Islet precursor cell (in vitro differentiated cells): ENCODE measurements at regions not wholly inside any gene's neighbourhood (a gene's known extent, or its start where the extent isn't known, plus 50 kb on each side); places are given as distances from the start of the nearest gene placed in this dataset.
"Not testable (repeated sequence)": the region's sequence is repeated elsewhere in the genome, so short reads cannot be mapped to it uniquely, and the experiment has no call there.

Experiments
- DNase-seq: peaks from one replicate; pipeline ENCODE4 v3.0.0-alpha.2; 2018

DNA sequence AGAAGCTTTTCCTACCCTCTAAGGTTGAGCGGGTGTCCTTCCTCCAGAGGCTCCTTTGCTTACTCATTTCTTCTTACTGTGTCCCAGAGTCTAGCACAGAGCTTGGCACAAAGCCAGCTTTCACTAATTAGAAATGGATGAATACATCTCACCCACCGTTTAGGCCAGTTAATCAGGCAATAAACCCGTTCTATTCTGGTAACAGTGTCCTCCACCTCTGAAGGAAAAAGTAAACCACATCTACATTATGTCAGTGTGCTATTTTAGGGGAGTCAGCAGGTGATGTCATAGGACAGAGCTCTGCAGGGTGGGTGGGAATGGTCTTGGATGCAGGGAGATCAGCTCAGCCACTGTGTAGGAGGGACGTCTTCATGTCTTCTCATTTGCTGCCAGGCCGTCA is 109.2 kb downstream of the OSTF1 start:
- DNase-seq = no peak

DNA sequence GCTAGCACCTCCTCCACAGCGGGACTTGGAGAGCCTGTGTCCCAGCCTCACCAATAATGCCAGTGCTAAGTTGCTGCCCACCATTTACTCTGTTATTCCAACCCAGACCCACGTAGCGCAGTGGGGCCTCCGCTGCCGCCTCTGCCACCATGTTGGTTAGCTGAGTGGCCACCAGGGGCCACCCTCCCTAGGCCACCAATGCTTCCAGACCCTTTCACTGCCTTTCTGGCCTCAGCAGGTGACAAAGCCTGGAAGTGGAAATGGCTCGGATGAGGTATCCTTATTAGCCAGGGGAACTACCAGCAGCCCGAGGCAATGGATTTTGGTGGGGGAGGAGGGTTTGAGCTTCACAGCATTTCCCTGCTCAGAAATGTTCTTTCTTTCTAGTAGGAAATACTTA is 110.1 kb downstream of the OSTF1 start:
- no peak for DNase-seq

DNA sequence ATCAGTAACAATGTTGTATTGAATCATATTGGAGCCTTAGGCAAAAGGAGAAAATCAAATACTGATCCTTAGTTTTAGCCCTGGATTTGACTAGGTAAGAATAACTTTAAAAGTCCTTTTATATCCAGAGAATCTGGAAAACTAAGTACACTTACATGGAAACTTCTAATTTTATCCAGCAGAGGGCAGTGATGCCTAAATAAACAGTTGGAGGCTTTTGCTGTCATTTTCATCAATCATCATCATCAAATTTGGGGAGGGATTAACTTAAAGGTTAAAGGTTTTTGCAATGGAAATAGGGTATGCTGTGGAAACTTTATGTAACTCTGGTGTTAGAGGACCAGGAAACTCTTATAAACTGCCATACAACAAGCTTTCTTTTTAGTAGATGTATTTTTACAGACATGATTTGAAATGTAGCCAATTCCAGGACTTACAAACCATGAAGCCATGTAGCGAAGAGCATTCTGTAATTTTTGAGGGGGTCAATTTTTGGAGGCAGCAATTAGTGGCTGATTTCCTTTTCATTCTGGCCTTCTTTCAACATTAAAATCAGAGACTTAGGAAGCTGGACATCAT is 112.7 kb downstream of the OSTF1 start:
- no peak for DNase-seq

DNA sequence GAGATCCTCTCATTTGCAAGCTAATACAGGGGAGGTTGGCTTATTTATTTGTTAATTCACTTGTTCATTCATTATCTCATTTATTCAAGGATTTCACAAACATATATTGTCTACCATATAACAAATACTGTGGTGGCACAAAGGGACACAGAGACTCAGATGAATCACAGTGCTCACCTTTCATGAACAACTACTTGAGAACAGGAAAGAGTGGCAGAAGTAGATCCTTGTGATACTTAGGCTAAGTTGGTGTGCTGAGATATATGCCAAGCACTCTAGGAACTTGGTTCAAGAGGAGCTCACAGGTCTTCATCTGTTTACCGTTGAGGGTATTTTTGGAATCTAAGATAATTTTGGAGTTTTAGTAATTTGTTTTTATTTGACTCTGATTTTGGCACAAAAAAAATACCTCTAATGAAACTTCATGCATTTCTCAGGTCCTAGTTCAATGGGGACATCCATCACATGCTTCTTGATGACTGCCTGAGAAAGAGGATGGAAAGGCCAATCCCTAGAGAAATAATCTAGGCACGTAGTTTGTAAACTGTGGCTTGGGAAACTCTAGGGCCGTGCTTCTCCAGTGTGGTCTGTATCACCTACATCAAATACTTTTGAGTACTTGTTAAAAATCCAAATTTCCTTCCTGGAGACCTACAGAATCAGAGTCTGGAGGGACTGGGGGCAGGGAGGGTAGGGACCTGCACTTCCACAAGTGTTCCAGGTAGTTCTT is 113.3 kb downstream of the OSTF1 start:
- no peak for DNase-seq

DNA sequence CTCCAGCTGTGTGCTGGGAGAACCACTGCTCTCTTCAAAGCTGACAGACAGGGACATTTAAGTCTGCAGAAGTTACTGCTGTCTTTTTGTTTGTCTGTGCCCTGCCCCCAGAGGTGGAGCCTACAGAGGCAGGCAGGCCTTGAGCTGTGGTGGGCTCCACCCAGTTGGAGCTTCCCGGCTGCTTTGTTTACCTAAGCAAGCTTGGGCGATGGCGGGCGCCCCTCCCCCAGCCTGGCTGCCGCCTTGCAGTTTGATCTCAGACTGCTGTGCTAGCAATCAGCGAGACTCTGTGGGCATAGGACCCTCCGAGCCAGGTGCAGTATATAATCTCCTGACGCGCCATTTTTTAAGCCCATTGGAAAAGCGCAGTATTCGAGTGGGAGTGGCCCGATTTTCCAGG is 119.7 kb downstream of the OSTF1 start:
- not testable (repeated sequence) for DNase-seq

DNA sequence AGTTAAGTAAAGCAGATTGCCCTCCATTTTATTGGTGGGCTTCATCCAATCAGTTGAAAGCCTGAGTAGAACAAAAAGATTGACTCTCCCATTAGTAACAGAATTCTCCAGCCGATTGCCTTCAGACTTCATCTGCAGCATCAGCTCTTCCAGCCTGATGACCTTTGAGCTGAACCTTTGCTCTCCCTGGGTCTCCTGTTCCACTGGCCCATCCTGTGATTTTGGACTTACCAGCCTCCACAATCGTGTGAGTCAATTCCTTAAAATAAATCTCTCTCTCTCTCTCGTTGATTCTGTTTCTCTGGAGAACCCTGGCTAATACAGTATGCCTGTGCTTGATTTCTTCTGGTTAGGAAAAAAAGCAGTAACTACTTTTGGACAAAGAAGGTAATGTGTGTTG is 121.9 kb downstream of the OSTF1 start:
- DNase-seq = no peak

DNA sequence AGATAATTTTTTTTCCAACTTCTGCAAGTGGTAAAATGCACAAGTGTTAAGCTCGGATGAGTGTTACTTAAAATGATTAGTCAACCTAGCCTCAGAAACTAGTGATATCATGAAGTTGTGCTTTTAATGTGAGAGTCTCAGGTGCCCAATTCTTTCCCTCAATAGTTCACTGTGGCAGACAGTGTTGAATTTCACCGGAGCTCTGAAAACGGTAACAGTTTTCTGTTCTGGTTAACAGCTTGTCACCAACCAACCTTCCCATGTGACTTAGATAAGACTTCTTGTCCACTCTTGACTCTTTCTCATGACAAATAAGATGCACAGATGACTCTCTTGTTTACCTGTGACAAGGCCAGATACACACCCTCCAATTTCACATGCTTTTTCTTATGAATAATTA is 125.5 kb downstream of the OSTF1 start:
- no peak for DNase-seq

DNA sequence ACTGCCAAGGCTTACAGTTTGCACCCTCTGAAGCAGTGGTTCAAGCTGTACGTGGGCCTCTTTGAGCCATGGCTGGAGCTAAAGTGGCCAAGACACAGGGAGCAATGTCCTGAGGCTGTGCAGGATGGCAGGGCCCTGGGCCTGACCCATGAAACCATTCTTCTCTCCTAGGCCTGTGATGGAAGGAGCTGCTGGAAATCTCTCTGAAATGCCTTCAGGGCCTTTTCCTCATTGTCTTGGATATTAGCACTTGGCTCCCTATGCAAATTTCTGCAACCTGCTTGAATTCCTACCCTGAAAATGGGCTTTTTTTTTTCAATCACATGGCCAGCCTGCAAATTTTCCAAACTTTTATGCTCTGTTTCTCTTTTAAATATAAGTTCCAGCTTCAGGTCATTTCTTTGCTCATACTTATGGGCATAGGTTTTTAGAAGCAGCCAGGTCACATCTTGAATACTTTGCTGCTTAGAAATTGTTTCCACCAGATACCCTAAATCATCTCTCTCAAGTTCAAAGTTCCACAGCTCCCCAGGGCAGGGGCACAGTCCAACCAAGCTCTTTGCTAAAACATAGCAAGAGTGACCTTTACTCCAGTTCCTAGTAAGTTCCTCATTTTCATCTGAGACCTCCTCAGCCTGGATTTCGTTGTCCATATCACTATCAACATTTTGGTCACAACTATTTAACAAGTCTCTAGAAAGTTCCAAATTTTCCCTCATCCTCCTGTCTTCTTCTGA is 138.3 kb downstream of the OSTF1 start:
- no peak for DNase-seq

DNA sequence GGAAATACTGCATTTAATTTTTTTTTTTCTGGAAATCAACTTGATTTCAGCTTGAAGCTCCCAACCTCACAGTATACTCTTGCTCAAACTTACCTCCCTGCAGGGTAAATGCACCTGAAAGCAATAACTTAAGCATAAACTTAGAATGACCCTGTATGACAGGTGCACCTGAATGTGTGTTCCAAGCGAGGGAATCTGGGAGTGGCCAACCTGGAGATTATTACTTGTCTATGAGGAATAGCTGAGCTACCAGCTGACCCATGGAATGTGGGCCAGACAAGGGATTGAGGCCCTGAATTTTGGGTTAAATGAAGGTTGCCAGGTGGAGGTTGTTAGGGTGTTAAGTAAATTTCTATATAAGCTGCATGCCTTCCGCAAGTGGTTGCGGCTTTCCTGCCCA is 140.6 kb downstream of the OSTF1 start:
- no peak for DNase-seq

DNA sequence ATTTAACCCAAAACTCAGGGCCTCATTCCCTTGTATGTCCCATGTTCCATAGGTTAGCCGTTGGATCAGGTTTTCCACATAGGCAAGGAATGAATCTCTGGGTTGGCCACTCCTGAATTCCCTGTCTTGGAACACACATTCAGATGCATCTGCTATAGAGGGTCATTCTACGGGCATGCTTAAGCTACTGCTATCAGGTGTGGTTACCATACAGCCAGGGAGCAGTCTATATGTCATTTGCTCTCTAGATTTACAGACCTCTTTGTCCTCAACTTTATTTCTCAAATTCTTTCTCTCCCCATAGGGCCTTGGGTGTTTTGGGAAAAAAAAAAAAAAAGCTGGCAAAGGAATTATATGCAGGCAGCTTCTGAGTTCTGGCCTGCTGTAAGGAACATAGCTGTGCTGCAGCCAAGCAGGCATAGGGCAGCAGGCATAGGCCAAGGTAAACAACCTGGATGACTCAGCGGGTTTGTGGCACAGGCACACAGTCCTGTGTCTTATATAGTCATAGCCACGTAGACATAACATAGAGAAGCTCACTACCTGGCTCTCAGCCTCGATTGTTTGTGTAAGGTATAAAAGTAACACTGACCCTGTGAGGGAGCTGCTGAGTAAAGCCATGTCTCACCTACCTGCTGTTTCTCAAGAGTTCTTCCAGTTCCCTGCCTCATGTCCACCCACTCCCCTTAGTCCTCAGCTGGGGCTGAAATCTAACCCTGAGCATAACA is 141.5 kb downstream of the OSTF1 start:
- no peak for DNase-seq

DNA sequence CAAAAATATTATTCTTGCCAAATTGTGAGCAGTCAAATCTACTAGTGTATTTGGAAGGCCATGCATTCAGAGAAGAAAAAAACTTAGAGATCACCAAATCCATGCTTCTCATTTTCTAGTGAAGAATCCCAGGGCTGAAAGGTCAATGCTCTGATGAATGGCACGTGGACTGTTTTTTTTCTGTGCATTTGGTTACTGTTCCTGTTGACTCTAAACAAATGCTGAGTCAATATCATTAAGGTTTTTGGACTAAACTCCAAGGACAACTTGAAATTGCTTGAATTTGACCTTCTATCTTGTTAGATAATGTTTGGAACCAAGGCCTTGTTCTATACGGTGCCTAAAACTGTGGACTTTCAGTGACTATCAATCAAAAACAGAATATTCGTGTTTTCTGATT is 142.2 kb downstream of the OSTF1 start:
- DNase-seq = no peak

DNA sequence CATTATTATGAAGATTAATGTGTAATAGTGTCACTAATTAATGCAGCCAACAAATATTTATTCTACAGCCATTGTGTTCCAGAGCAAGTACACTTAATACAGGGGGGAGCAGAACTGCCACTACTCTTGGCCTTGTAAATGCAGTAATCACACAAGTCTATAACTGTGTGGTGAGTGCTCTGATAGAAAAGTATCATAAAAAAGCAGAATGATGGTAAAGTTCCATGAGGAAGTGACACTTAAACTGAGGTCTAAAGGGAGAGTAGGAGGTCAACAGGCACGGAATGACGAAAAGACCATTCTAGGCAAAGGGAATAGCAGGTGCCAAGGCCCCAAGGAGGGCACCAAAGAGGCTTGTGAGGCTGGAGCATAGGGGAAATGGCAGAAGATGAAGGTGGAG is 142.9 kb downstream of the OSTF1 start:
- DNase-seq = no peak

DNA sequence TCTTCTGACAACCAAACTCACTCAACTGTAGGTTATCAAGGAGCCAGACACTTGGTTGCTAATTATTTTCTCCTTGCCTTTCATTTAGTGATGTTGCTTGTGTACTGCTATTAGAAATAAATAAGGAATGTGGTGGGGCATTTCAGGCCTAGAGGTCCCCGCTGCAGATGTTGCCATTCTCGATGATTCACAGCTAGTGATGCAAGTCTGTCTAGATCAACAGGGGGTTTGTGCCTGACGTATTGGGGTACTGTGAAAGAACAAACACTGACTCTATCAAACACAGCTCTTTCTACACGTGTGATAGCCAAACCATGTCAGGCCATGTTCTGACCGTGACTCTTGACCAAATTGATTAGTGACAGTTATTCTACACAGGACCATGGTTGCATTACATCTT is 144.7 kb downstream of the OSTF1 start:
- no peak for DNase-seq

DNA sequence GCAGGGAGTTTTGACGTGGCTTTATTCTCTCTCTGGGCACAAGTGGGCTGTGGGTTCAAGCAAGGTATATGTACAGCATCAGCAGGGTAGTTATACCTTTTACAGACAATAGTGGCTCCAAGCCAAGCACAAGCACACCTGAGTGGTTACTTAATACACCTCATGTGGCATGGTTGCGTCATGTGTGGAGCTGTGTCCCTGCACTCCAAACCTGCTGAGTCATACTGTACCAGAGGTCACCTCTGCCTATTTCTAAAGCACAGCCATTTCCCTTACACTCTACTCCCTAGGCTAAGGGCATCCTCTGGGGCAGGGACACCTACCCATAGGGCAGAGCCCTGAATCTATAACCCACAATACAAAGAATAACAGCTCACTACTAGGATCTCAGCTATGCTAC is 147.3 kb downstream of the OSTF1 start:
- no peak for DNase-seq

DNA sequence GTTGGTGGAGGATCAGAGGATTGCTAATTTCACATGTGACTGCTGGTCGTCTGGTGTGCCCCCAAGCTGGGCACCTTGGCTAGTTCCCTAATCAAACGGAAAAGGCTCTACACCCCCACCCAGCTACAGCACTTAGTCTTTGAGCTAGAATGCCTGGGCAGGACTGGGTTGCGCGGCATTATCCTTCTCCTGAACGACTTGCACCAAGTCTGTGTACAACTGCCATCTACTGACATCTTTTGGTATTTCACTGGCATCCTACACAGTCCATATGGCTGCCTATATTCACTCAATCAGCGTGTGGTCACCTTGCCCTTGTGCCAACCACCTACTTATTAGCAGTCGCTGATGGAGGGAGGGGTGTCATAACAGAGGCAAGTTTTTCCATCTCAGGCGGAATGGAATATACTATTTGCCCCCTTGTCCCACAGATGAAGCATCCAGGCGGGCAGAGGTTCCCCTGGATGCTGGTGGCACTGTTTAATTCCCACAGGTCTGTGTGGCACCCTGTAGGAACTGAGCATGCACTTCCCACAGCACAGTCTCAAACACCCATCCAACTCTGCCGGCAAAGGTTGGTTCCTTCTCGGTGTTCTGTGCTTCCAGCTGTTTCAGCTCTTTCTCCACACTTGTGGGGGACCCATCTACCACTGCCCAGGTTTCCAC is 150.1 kb downstream of the OSTF1 start:
- peak; percentile 75 for DNase-seq

DNA sequence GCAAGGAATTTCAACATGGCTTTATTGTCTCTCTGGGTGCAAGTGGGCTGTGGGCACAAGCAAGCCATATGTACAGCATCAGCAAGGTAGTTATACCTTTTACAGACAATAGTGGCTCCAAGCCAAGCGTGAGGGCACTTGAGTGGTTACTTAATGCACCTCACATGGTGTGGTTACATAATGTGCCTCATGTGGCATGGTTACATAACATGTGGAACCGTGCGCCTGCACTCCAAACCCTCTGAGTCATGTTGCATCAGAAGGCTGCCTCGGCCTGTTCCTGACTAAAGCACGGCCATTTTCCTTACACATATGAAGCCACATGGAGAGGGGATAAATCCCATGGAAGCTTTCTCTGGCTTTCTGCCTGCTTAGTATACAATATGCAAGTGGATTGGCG is 150.9 kb downstream of the OSTF1 start:
- DNase-seq = no peak

DNA sequence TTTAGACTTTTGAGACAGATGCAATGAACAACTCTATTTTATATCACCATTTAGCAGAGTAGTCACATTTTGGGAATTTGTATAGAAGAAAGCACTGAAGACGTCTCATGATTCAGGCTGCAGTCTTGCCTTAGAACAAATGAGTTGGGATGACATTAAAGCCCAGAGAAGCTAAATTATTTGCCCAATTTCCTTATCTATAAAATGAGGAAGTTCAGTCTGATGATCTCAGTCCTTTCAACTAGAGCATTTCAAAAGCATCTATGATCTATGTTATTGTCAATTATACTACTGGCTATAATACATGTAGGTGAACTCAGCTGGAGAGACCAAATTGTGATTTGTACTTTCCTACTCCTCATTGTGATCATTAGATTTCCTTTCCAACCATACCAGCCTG is 154.1 kb downstream of the OSTF1 start:
- DNase-seq = no peak

DNA sequence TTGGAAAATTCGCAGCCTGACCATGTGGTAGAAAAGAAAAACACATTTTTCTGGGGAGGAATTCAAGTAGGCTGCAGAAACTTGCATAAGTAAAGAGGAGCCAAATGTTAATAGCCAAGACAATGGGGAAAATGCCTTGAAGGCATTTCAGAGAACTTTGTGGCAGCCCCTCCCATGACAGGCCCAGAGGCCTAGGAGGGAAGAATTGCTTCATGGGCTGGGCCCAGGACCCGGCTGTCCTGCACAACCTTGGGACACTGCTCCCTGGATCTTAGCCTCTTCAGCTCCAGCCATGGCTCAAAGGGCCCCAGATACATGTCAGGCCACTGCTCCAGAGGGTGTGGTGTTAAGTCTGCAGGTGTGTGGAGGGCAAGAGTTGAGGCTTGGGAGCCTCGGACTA is 158.6 kb downstream of the OSTF1 start:
- no peak for DNase-seq

DNA sequence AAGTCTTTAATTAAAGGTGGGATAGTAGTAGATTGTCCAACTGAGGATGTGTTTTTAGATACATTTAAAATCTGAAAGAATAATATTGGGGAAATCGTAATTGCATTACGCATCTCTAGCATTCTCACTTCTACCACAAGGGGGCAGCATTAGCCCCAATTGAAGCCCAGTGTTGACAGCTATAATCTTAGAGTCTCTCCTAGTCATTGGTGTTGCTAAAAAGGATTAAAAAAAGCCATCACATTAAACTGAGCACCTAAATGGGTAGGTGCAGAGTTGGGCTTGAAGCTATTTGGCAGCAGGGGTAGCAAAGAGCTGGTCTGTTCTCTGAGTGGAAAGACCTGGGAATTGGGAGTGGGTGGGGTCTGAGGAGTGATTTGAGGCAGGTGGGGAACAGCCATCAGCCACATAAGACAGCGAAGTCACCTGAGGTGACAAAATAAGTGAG is 177.2 kb downstream of the OSTF1 start:
- DNase-seq = no peak

DNA sequence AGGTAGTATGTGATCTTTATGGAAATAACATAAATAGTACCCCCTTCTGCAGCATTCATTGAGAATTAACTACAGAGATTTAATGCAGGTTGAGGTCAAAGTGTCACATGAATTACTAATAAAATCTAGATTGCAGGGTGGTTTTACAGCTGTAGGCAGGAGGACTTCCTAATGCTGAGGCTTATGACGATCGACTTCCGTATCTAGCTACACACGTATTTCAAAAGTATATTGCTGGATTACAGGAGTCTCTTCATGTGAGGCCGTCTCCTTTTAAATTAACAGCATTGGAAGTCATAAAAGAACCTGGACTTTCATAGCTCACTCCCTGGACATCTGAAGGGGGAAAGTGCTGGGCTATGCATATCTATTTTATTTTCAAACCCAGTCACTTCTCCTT is 180.9 kb downstream of the OSTF1 start:
- DNase-seq = no peak

DNA sequence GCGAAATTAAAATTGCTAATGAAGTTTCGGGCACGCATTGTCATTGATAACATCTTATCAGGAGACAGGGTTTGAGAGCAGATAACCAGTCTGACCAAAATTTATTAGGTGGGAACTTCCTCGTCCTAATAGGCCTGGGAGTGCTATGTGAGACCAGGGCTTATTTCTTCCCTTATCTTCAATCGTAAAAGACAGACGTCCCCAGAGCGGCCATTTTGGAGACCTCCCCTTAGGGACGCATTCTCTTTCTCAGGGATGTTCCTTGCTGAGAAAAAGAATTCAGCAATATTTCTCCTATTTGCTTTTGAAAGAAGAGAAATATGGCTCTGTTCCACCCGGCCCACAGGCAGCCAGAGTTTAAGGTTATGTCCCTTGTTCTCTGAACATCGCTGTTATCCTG is 184.7 kb downstream of the OSTF1 start:
- DNase-seq = not testable (repeated sequence)

DNA sequence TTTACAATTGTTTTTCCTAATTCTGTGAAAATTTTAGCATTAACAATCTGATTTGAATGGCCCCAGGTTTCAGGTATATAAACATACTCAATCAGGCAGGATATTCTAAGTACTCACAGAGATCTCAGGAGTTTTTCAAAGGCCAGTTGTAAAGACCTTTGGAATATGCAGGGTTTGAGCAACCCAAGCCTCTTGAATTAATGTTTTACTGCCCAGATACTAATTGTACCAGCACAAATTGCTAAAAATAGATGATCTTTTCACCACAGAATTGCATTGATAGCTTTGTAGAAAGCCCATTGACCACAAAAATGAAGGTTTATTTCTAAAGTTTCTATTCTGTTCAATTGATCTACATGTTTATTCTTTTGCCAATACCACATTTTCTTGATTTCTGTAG is 186.5 kb downstream of the OSTF1 start:
- DNase-seq = no peak

DNA sequence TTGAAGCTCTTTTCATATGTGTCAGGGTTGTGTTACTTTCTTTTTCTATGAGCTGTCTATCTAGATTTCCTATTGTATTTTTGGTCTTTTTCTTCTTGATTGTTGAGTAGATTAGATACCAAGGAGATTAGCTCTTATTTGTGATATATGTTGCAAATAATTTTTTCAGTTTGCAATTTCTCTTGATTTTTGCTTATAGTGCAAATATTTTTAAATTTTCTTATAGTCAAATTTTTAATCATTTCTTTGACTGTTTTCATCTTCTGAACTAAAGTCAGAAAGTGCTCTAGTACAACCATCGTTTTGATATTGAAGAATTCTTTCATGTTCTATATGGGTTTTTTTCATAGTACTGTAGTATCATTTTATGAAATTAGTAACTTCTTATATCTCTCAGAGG is 193.7 kb downstream of the OSTF1 start:
- no peak for DNase-seq
